ENCODE measurements at regions not wholly inside any gene's neighbourhood (a gene's known extent, or its start where the extent isn't known, plus 50 kb on each side); places are given as distances from the start of the nearest gene placed in this dataset.

GRCh38 chr2:234569776-234570430, 73.0 kb upstream of the ARL4C start:
- Histone ChIP-seq H4K20me1 (ENCODE audit: insufficient read depth, low read length) (no peaks in the 10 kb centered on the region), H3K4me3 (ENCODE audit: low read depth in 1 of 2, low read length in 2 of 2) (no peak overlapping the region)

GRCh38 chr2:234566622-234567021, 69.7 kb upstream of the ARL4C start:
- peaks cover 17% of the 10 kb centered on the region for H3K27me3 ChIP-seq (ENCODE audit: insufficient read depth, low read length, poor library complexity)
- no peak overlapping the region for H3K4me2 ChIP-seq (ENCODE audit: insufficient read depth, low read length)
- no peak overlapping the region for H3K27ac ChIP-seq (ENCODE audit: low read length)
- H4K20me1 ChIP-seq (ENCODE audit: insufficient read depth, low read length), result no peaks in the 10 kb centered on the region
- H3K9me3 ChIP-seq (ENCODE audit: insufficient read depth, low read length, severe bottlenecking), result no peaks in the 10 kb centered on the region
- no peak overlapping the region for H3K9ac ChIP-seq (ENCODE audit: low read depth, low read length)
- H3K79me2 ChIP-seq (ENCODE audit: insufficient read depth, low read length), result no peaks in the 10 kb centered on the region
- ATAC-seq (ENCODE audit: insufficient read depth, low read depth) (no peak), DNase-seq (no peak)
- H3K4me1 ChIP-seq (ENCODE audit: insufficient read depth, low read length), result no peaks in the 10 kb centered on the region
- H3K36me3 ChIP-seq (ENCODE audit: insufficient read depth, low read length), result no peaks in the 10 kb centered on the region
- no peak overlapping the region for H3K4me3 ChIP-seq (ENCODE audit: low read depth in 1 of 2, low read length in 2 of 2)
- no peak overlapping the region for H2AFZ ChIP-seq (ENCODE audit: low read depth, low read length)
- TF ChIP-seq EZH2 (IDR thresholded peaks at IDR 0.05; ENCODE audit: borderline replicate concordance, low read depth, low read length, severe bottlenecking) (no peak), CTCF (IDR thresholded peaks at IDR 0.05; ENCODE audit: borderline replicate concordance, extremely low read depth, low read length, poor library complexity, severe bottlenecking) (no peak)

More at GRCh38 chr2:234569776-234570430, 73.0 kb upstream of the ARL4C start:
- TF ChIP-seq EZH2 (IDR thresholded peaks at IDR 0.05; ENCODE audit: borderline replicate concordance, low read depth, low read length, severe bottlenecking), result no peak
- no peak for TF ChIP-seq CTCF (IDR thresholded peaks at IDR 0.05; ENCODE audit: borderline replicate concordance, extremely low read depth, low read length, poor library complexity, severe bottlenecking)
- DNase-seq (no peak), ATAC-seq (ENCODE audit: insufficient read depth, low read depth) (no peak)
- Histone ChIP-seq H3K4me2 (ENCODE audit: insufficient read depth, low read length) (no peak overlapping the region), H2AFZ (ENCODE audit: low read depth, low read length) (no peak overlapping the region), H3K4me1 (ENCODE audit: insufficient read depth, low read length) (no peaks in the 10 kb centered on the region), H3K27me3 (ENCODE audit: insufficient read depth, low read length, poor library complexity) (peaks cover 17% of the 10 kb centered on the region), H3K79me2 (ENCODE audit: insufficient read depth, low read length) (no peaks in the 10 kb centered on the region), H3K27ac (ENCODE audit: low read length) (no peak overlapping the region), H3K9me3 (ENCODE audit: insufficient read depth, low read length, severe bottlenecking) (no peaks in the 10 kb centered on the region), H3K9ac (ENCODE audit: low read depth, low read length) (no peak overlapping the region), H3K36me3 (ENCODE audit: insufficient read depth, low read length) (no peaks in the 10 kb centered on the region)

- ATAC-seq (ENCODE audit: insufficient read depth, low read depth), result no peak
- H3K79me2 ChIP-seq (ENCODE audit: insufficient read depth, low read length), result no peaks in the 10 kb centered on the region
- no peak for TF ChIP-seq CTCF (IDR thresholded peaks at IDR 0.05; ENCODE audit: borderline replicate concordance, extremely low read depth, low read length, poor library complexity, severe bottlenecking)
- H3K27ac ChIP-seq (ENCODE audit: low read length), result no peak overlapping the region
- H3K4me3 ChIP-seq (ENCODE audit: low read depth in 1 of 2, low read length in 2 of 2), result no peak overlapping the region
- H4K20me1 ChIP-seq (ENCODE audit: insufficient read depth, low read length), result no peaks in the 10 kb centered on the region
- H3K27me3 ChIP-seq (ENCODE audit: insufficient read depth, low read length, poor library complexity), result peaks cover 11% of the 10 kb centered on the region
- no peak overlapping the region for H2AFZ ChIP-seq (ENCODE audit: low read depth, low read length)
- no peak overlapping the region for H3K9ac ChIP-seq (ENCODE audit: low read depth, low read length)
- H3K9me3 ChIP-seq (ENCODE audit: insufficient read depth, low read length, severe bottlenecking), result no peaks in the 10 kb centered on the region
- no peak for DNase-seq
- no peaks in the 10 kb centered on the region for H3K4me1 ChIP-seq (ENCODE audit: insufficient read depth, low read length)
- H3K36me3 ChIP-seq (ENCODE audit: insufficient read depth, low read length), result no peaks in the 10 kb centered on the region
- no peak overlapping the region for H3K4me2 ChIP-seq (ENCODE audit: insufficient read depth, low read length)
Observed at GRCh38 chr2:234565842-234566619, 69.2 kb upstream of the ARL4C start.

Data from DND-41 (cell line).